Omental fat pad (tissue), 3 donors: ENCODE measurements at regions not wholly inside any gene's neighbourhood (a gene's known extent, or its start where the extent isn't known, plus 50 kb on each side); places are given as distances from the start of the nearest gene placed in this dataset.

ENCODE experiments used
- ATAC-seq: fragments of 150-250 bp; one replicate; pipeline ENCODE4 v1.9.1; 2016; ENCODE audit warnings: mild to moderate bottlenecking, moderate library complexity; ENCODE audit not compliant: low FRiP score
- DNase-seq: peaks from one replicate; pipeline ENCODE4 v3.0.0-alpha.2; 2019; ENCODE audit warnings: low spot score
- TF ChIP-seq, protein P1 (sequence below), 3 donors: fragments of 450-650 bp; IDR thresholded peaks; one replicate each; pipeline ENCODE4 v1.5.1; 2016 to 2017; ENCODE audit warnings: antibody characterized with exemption in 3 of 3, mild to moderate bottlenecking in 3 of 3, moderate library complexity in 2 of 3

GRCh38 chr3:174417573-174417972, 441.6 kb upstream of the NAALADL2 start:
- ATAC-seq: no peak
- TF ChIP-seq, protein P1, sequence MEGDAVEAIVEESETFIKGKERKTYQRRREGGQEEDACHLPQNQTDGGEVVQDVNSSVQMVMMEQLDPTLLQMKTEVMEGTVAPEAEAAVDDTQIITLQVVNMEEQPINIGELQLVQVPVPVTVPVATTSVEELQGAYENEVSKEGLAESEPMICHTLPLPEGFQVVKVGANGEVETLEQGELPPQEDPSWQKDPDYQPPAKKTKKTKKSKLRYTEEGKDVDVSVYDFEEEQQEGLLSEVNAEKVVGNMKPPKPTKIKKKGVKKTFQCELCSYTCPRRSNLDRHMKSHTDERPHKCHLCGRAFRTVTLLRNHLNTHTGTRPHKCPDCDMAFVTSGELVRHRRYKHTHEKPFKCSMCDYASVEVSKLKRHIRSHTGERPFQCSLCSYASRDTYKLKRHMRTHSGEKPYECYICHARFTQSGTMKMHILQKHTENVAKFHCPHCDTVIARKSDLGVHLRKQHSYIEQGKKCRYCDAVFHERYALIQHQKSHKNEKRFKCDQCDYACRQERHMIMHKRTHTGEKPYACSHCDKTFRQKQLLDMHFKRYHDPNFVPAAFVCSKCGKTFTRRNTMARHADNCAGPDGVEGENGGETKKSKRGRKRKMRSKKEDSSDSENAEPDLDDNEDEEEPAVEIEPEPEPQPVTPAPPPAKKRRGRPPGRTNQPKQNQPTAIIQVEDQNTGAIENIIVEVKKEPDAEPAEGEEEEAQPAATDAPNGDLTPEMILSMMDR (IDR thresholded peaks at IDR 0.05): no peak
- no peak for DNase-seq

GRCh38 chr3:174419216-174419615, 439.9 kb upstream of the NAALADL2 start:
- TF ChIP-seq, protein P1 (IDR thresholded peaks at IDR 0.05): no peak
- DNase-seq (no peak), ATAC-seq (no peak)

DNA sequence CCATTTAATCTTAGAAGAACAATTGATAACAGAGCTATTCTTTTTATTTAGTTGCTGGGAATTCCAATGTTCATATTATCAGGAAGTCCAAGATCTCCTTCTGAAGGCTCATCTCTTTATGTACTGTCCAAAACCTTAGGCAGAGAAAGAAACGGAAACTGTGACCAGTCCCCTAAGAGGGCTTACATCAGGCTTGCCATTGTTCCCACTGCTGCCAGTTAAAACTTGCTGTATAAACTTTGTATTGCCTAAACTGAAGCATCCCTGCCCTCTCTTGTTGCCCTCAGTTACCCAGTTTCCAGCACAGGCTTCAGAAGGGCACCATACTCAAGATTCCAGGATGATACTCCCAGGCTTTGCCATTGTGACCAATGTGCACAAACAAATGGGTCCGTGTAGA, 435.2 kb upstream of the NAALADL2 start:
- no peak for DNase-seq
- TF ChIP-seq, protein P1 (IDR thresholded peaks at IDR 0.05): no peak
- no peak for ATAC-seq

- TF ChIP-seq, protein P1 (IDR thresholded peaks at IDR 0.05): no peak
- ATAC-seq: no peak
- DNase-seq: no peak
Measured at GRCh38 chr3:174424656-174425055, 434.5 kb upstream of the NAALADL2 start.

DNA sequence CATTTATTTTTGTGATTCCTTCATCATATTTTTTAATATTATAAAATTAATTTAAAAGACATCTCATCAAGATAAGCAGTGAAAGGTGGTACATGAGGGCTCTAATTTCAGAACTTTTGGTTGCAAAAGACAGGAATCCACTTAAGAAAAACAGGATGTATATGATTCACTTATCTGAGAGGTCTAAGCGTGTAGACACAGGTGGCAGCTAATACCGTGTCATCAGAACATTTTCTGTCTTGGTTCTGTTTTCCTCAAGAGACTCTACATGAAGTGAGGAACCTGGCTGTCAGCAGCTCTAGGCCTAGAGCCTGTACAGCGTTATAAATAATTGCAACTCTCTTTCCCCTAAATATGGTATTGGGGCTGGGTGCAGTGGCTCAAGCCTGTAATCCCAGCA, 433.7 kb upstream of the NAALADL2 start:
- ATAC-seq: no peak
- no peak for DNase-seq
- TF ChIP-seq, protein P1 (IDR thresholded peaks at IDR 0.05): no peak

DNA sequence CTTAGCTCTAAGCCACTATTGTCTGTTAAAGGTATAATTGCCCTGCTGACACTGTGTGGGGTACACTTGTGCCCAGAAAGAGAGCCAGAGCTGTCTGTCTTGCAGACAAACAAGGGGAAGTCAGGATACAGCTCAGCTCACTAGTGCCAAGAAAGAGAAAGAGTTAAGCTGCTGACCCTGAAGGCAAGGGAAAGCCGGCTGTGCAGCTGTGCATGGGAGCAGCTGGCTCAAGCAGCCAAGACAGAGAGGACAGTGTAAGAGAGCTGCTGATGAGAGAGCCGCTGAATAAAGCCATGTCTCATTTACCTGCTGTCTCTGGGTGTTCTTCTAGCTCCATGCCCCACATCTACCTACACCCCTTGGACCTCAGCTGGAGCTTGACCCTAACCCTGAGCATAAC, 428.1 kb upstream of the NAALADL2 start:
- TF ChIP-seq, protein P1 (IDR thresholded peaks at IDR 0.05): no peak
- DNase-seq (no peak), ATAC-seq (no peak)

DNA sequence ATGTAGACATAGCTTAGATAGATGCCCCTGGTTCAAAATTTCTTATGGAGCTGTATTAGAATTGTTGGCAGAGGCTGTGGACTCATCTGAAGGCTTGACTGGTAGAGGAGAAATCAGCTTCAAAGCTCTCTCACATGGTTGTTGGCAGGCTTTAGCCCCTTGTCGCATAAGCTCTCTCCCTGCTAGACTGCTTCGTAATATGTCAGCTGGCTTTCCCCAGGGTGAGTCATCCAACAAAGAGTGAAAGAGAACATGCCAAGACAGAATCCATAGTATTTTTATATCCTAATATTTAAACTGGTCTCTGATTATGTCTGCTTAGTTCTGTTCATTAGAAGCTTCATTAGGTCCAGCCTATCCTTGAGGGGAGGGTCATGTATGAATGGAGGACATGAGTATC, 427.4 kb upstream of the NAALADL2 start:
- TF ChIP-seq, protein P1 (IDR thresholded peaks at IDR 0.05): no peak
- DNase-seq (no peak), ATAC-seq (no peak)
